DMS153 treated with DMSO at 0.1 percent for 48 hours (cell line): ENCODE measurements at regions not wholly inside any gene's neighbourhood (a gene's known extent, or its start where the extent isn't known, plus 50 kb on each side); places are given as distances from the start of the nearest gene placed in this dataset.

ENCODE experiments used
- DNase-seq: peaks from one replicate; lab custom pipeline; 2025; ENCODE audit not compliant: unreplicated experiment; lab: John Stamatoyannopoulos, UW

- DNase-seq = no peak
Measured at GRCh38 chr4:16952462-16952871, 54.0 kb upstream of the LDB2 start.
